ENCODE measurements at regions not wholly inside any gene's neighbourhood (a gene's known extent, or its start where the extent isn't known, plus 50 kb on each side); places are given as distances from the start of the nearest gene placed in this dataset.
A peak's percentile ranks its signal among the peaks of the same experiment; 100 is the strongest.

DNA sequence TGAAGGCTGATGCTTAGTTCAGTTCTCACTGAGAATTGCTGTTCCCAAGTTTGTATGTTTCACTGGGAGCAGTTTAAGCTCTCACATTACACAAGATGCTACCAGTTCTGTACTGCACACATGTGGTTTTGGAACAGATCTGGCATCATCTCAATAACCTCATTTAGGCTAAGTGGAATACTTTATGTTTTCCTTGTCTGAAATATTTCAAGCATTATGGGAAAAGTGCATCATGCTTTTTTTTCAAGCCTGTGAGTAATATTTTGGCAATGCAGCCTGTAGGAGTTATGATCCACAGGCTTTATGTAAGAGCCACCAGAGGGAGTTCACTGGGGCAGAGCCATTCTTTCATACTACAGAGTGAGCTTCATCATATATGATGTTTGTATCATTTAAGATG, 141.5 kb downstream of the OR4C45 start:
- peak; percentile 39 for DNase-seq

DNA sequence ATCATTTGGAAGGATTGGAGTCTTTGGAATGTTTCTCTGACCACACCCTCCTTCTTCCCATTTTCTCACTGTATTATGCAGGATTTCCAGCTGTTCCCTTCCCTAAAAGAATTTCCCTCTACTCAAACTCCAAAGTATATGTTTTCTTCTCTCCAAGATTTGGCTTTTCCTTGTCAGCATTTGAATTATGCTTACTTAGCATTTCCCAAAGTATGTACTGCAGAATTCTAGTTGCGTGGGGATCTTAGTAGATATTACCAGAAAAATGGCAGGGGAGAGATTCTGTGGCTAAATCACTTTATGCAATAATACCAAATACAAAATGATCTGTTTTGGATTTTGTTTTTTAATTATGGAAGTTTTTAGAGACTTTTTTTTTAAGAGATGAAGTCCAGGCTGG, 142.3 kb downstream of the OR4C45 start:
- H3K9me3 ChIP-seq (replicated peaks; ENCODE audit: insufficient read depth, low read length) = no peaks in the 10 kb centered on the region
- H3K27ac ChIP-seq (ENCODE audit: low read length) = no peak overlapping the region
- no peaks in the 10 kb centered on the region for H3K9me2 ChIP-seq (replicated peaks; ENCODE audit: insufficient read depth, low read length)
- DNase-seq = no peak
- H3F3A ChIP-seq (ENCODE audit: insufficient read depth, low read length) = no peaks in the 10 kb centered on the region
- no peaks in the 10 kb centered on the region for H3K36me3 ChIP-seq (replicated peaks; ENCODE audit: insufficient read depth, low read length)
- H3K9ac ChIP-seq (ENCODE audit: low read length) = no peak overlapping the region
- H4K20me1 ChIP-seq (ENCODE audit: insufficient read depth, low read length) = no peaks in the 10 kb centered on the region
- TF ChIP-seq EZH2 (optimal IDR thresholded peaks at IDR 0.05; ENCODE audit: low read depth, low read length) (no peak), EZH2phosphoT487 (IDR thresholded peaks at IDR 0.05; ENCODE audit: low read length) (no peak)
- TF ChIP-seq, protein P1, sequence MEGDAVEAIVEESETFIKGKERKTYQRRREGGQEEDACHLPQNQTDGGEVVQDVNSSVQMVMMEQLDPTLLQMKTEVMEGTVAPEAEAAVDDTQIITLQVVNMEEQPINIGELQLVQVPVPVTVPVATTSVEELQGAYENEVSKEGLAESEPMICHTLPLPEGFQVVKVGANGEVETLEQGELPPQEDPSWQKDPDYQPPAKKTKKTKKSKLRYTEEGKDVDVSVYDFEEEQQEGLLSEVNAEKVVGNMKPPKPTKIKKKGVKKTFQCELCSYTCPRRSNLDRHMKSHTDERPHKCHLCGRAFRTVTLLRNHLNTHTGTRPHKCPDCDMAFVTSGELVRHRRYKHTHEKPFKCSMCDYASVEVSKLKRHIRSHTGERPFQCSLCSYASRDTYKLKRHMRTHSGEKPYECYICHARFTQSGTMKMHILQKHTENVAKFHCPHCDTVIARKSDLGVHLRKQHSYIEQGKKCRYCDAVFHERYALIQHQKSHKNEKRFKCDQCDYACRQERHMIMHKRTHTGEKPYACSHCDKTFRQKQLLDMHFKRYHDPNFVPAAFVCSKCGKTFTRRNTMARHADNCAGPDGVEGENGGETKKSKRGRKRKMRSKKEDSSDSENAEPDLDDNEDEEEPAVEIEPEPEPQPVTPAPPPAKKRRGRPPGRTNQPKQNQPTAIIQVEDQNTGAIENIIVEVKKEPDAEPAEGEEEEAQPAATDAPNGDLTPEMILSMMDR (IDR thresholded peaks at IDR 0.05; ENCODE audit: low read length) = no peak
- H3K27me3 ChIP-seq (replicated peaks; ENCODE audit: insufficient read depth, low read length) = no peaks in the 10 kb centered on the region
- no peaks in the 10 kb centered on the region for H3K4me1 ChIP-seq (ENCODE audit: low read length)
- H3K4me2 ChIP-seq (ENCODE audit: low read depth, low read length) = no peak overlapping the region
- no peak overlapping the region for H3K4me3 ChIP-seq (ENCODE audit: low read length)
- H3K79me2 ChIP-seq (ENCODE audit: low read length) = no peaks in the 10 kb centered on the region
- H2AFZ ChIP-seq (ENCODE audit: low read length) = no peak overlapping the region

More for the DNA sequence above, 141.5 kb downstream of the OR4C45 start:
- TF ChIP-seq, protein P1 (IDR thresholded peaks at IDR 0.05; ENCODE audit: low read length) = peak; percentile 26
- no peak for TF ChIP-seq EZH2 (optimal IDR thresholded peaks at IDR 0.05; ENCODE audit: low read depth, low read length)
- TF ChIP-seq EZH2phosphoT487 (IDR thresholded peaks at IDR 0.05; ENCODE audit: low read length) = no peak
- Histone ChIP-seq H3K9ac (ENCODE audit: low read length) (no peak overlapping the region), H3K4me3 (ENCODE audit: low read length) (no peak overlapping the region), H3K27me3 (replicated peaks; ENCODE audit: insufficient read depth, low read length) (no peaks in the 10 kb centered on the region), H3K4me1 (ENCODE audit: low read length) (no peaks in the 10 kb centered on the region), H3K9me2 (replicated peaks; ENCODE audit: insufficient read depth, low read length) (no peaks in the 10 kb centered on the region), H3K36me3 (replicated peaks; ENCODE audit: insufficient read depth, low read length) (no peaks in the 10 kb centered on the region), H4K20me1 (ENCODE audit: insufficient read depth, low read length) (no peaks in the 10 kb centered on the region), H2AFZ (ENCODE audit: low read length) (no peak overlapping the region), H3K4me2 (ENCODE audit: low read depth, low read length) (no peak overlapping the region), H3K27ac (ENCODE audit: low read length) (no peak overlapping the region), H3F3A (ENCODE audit: insufficient read depth, low read length) (no peaks in the 10 kb centered on the region), H3K79me2 (ENCODE audit: low read length) (no peaks in the 10 kb centered on the region), H3K9me3 (replicated peaks; ENCODE audit: insufficient read depth, low read length) (no peaks in the 10 kb centered on the region)

DNA sequence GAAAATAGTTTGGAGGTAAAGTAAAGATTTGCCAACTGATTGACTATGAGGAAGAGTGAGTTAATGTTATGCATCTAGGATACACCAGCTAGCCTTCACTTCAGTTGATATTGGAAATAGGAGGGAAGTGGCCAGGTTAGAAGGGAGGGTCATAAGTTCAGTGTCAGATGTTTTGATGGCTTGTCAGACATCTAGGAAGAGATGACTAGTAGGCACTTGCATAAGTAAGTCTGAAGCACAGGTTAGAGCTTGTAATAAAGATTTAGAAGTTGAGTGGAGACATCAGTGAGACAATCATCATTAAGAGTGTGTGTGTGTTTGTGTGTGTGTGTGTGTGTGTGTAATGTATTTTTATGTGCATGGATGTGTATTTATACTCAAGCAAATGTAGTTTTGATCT, 146.1 kb downstream of the OR4C45 start:
- Histone ChIP-seq H3K4me1 (ENCODE audit: low read length) (no peaks in the 10 kb centered on the region), H4K20me1 (ENCODE audit: insufficient read depth, low read length) (no peaks in the 10 kb centered on the region), H3K4me3 (ENCODE audit: low read length) (no peak overlapping the region), H3K27ac (ENCODE audit: low read length) (no peak overlapping the region), H3K9me3 (replicated peaks; ENCODE audit: insufficient read depth, low read length) (no peaks in the 10 kb centered on the region), H3F3A (ENCODE audit: insufficient read depth, low read length) (no peaks in the 10 kb centered on the region), H2AFZ (ENCODE audit: low read length) (no peak overlapping the region), H3K27me3 (replicated peaks; ENCODE audit: insufficient read depth, low read length) (no peaks in the 10 kb centered on the region), H3K79me2 (ENCODE audit: low read length) (no peaks in the 10 kb centered on the region), H3K36me3 (replicated peaks; ENCODE audit: insufficient read depth, low read length) (no peaks in the 10 kb centered on the region), H3K9me2 (replicated peaks; ENCODE audit: insufficient read depth, low read length) (no peaks in the 10 kb centered on the region), H3K4me2 (ENCODE audit: low read depth, low read length) (no peak overlapping the region), H3K9ac (ENCODE audit: low read length) (no peak overlapping the region)
- TF ChIP-seq EZH2phosphoT487 (IDR thresholded peaks at IDR 0.05; ENCODE audit: low read length) (no peak), EZH2 (optimal IDR thresholded peaks at IDR 0.05; ENCODE audit: low read depth, low read length) (no peak)
- TF ChIP-seq, protein P1 (IDR thresholded peaks at IDR 0.05; ENCODE audit: low read length) = no peak
- DNase-seq = no peak

Data from MM.1S (cell line).